NCI-H2107 treated with DMSO at 0.1 percent for 48 hours (cell line): ENCODE measurements at regions not wholly inside any gene's neighbourhood (a gene's known extent, or its start where the extent isn't known, plus 50 kb on each side); places are given as distances from the start of the nearest gene placed in this dataset.

Experiments used
- DNase-seq: peaks from one replicate; lab custom pipeline; 2025; ENCODE audit not compliant: unreplicated experiment; lab: John Stamatoyannopoulos, UW

DNA sequence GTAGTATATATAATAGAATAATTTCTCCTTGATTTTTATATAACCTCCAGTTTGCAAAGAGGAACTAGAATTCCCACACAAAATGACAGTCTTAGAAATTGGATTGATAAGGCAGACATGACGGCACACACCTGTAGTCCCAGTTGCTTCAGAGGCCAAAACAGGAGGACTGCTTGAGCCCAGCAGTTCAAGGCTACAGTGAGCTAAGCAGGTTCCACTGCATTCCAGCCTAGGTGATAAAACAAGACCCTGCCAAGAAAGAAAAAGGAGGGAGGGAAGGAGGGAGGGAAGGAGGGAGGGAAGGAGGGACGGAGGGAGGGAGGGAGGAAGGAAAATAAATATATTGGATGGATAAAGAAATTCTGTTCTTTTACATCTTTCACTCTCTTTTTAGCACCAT is 77.6 kb upstream of the SASH1 start:
- no peak for DNase-seq

DNA sequence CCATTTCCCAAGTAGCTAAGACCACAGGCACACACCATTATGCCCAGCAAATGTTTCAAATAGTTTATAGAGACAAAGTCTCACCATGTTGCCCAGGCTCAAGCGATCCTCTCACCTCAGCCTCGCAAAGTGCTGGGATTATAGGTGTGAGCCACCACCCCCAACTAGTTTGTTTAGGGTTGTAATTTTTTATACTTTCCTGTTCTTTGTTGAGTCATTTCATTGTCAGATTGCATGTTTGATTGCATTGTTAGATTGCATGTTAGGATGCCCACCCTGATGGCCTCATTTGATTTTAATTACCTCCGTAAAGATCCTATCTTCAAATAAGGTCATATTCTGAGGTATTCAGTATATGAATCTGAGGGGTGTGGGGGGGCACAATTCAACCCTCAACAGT is 73.3 kb upstream of the SASH1 start:
- no peak for DNase-seq

GRCh38 chr6:148271711-148272439 is 70.8 kb upstream of the SASH1 start:
- no peak for DNase-seq

DNA sequence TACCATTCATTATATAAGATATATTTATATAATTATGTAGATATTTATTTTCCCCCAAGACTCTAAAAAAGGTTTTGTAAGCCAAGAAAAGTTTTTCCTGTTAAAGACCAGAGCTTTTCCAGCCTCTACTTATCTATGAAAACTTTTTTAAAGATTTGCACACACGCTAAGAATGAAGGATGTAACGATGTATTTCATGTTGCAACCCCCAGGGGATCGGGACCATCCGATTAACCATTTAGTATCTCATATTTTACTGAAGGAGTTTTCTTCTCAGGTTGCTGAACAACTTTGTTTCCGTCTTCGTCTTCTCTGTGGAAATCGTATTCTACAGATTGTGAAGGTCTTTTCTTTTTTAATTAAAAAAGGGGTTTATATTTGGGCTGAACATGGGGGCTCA is 70.0 kb upstream of the SASH1 start:
- no peak for DNase-seq

- DNase-seq = no peak
Observed at GRCh38 chr6:148273962-148274752, 68.5 kb upstream of the SASH1 start.

DNA sequence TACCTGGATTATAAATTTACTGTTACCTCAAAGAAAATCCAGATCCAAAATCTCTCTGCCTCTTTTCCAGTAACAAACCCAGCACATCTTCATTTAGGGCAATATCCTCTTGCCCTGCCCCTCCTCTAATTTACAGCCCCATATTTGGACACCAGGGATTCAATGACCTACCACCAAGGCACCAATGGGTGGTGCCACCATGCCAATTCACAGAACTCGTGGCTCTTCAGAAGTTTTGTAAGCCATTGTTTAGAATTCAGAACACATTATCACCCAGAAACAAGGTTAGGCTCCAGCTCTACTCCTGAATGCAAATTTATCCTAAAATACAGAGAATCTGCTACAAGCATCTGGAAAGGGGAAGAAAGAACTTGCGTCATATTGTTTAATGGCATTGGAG is 67.8 kb upstream of the SASH1 start:
- no peak for DNase-seq

- DNase-seq = no peak
Observed at GRCh38 chr6:148285205-148285604, 57.4 kb upstream of the SASH1 start.

- DNase-seq = no peak
Observed at GRCh38 chr6:148286563-148286962, 56.1 kb upstream of the SASH1 start.

- DNase-seq = no peak
Observed at GRCh38 chr6:148287623-148288333, 54.9 kb upstream of the SASH1 start.

DNA sequence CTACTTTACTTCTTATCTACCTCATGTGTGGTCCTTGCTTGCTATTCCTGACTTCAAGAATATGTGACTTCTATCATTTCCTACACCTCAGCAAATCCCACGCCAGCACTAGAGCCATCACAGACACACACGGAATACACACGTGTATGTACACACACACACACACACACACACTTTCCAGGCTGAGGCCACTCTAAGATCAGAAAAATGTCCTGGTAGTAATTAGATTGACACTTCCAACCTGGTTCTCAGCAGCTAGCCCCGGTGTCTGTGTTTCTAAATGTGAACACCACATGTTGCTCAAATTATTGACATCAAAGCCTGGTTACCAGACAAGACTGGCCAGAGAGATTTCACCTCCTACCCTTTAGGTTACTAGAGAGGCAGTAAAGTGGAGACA is 54.1 kb upstream of the SASH1 start:
- DNase-seq = no peak

- DNase-seq = no peak
Observed at GRCh38 chr6:148289153-148289552, 53.5 kb upstream of the SASH1 start.

DNA sequence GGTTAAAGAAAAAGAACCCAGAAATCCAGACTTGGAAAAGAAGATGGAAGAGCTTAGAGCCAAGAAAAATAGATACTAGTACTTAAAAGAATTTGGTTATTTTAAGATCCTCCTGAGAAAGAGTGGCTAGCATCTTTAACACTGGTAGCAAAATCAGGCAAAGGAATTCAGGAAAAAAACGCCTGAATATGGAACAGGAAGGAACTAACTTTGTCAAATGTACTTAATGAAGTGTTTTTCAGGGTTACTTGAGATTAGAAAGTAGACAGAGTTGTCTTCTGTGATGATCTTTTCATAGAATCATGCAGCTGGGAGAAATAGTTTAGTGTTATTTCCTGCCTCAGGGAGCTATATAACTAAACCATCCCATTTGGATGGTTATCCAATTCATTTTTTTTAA is 50.8 kb upstream of the SASH1 start:
- DNase-seq = no peak
